Large intestine (tissue), 3 donors: ENCODE measurements at regions not wholly inside any gene's neighbourhood (a gene's known extent, or its start where the extent isn't known, plus 50 kb on each side); places are given as distances from the start of the nearest gene placed in this dataset.
"Not testable (repeated sequence)": the region's sequence is repeated elsewhere in the genome, so short reads cannot be mapped to it uniquely, and the experiment has no call there.

ENCODE experiments used
- DNase-seq, 2 donors: peaks; one replicate each; pipeline versions ENCODE4 v3.0.0 to v3.0.0-alpha.2; 2013
- H3K27ac ChIP-seq: one replicate; pipeline ENCODE4 v1.5.1; 2013; ENCODE audit warnings: low read length
- H3K27me3 ChIP-seq: 2 replicates; pipeline ENCODE4 v1.6.1; 2013; ENCODE audit warnings: low read length; ENCODE audit not compliant: control insufficient read depth, insufficient read depth
- H3K36me3 ChIP-seq: 2 replicates; pipeline ENCODE4 v1.6.1; 2013; ENCODE audit warnings: low read length; ENCODE audit not compliant: control insufficient read depth, insufficient read depth
- H3K4me1 ChIP-seq: one replicate; pipeline ENCODE4 v1.6.1; 2013; ENCODE audit warnings: low read length; ENCODE audit not compliant: control insufficient read depth, insufficient read depth
- H3K4me3 ChIP-seq: one replicate; pipeline ENCODE4 v1.5.1; 2013; ENCODE audit warnings: low read length
- H3K9me3 ChIP-seq: one replicate; pipeline ENCODE4 v1.6.1; 2013; ENCODE audit warnings: mild to moderate bottlenecking, low read depth, low read length, moderate library complexity; ENCODE audit not compliant: control insufficient read depth
- WGBS: methylation state at CpG from one replicate; pipeline ENCODE4 v1.1.5; 2013; ENCODE audit warnings: low lambda C conversion rate; ENCODE audit not compliant: insufficient coverage; 5-methylcytosine and 5-hydroxymethylcytosine counted together

DNA sequence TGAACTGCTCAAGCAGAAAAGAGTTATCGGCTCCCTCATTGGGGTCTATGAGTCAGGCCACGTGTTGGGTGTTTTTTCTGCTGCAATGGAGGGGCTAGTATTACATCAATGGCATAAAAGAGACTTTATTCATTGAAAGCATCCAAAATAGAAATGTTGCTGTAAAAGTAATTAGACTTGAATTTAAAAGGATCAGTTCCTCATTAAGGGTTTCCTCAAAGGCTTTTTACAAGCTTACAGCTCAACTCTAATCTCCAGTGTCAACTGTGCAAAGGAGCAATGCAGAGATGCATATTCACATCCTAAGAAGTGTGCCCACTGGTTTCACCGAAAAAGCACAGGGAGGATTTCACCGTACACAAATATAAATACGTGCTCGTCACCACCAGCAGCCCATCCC, 300.3 kb downstream of the FOXO1 start:
- no CpG with 5 or more reads among the region's 6 CpGs for WGBS
- Histone ChIP-seq H3K9me3 (no peaks in the 10 kb centered on the region), H3K4me3 (no peak overlapping the region), H3K36me3 (no peaks in the 10 kb centered on the region), H3K27me3 (no peaks in the 10 kb centered on the region), H3K27ac (no peak overlapping the region), H3K4me1 (peaks cover 5% of the 10 kb centered on the region)
- DNase-seq: no peak

DNA sequence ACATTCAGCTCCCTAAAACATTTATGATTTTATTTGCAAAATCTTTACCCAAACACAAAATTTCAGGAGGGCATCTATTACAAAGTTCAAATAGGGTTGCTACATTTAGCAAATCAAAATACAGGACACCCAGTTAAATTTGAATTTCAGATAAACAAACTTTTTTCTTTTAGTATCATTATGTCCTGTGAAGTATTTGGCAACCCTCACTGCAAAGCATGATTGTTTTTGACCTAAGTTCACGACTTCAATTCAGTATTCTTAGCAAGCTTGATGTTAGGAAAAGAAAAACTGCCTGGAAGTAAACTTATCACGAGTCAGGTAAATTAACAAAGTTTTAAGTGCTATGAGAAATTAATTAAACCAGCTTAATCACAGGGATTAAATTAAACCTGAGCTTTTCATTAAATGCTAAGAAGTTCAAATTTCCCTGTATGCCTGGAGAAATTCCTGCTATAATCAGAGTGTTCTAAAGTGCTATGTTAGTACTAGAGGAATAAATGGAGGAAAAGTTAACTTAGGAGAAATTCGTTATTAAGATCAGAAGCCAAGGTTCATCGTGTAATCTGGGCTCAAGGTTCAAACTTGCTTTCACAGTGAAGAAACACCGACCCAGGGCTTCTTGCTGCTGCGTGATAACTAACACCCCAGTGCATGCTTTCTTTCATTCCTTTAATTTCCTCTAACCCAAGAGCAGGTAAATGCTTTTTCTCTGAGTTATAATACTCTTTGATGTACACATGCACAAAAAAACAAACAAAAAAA, 298.1 kb downstream of the FOXO1 start:
- Histone ChIP-seq H3K36me3 (no peaks in the 10 kb centered on the region), H3K9me3 (no peaks in the 10 kb centered on the region), H3K4me3 (no peak overlapping the region), H3K27ac (peak overlapping the region; percentile 25), H3K4me1 (peaks cover 5% of the 10 kb centered on the region), H3K27me3 (no peaks in the 10 kb centered on the region)
- peak; percentile 69 to 88 for DNase-seq
- 0% methylated on average over 1 of the region's 6 CpGs for WGBS

DNA sequence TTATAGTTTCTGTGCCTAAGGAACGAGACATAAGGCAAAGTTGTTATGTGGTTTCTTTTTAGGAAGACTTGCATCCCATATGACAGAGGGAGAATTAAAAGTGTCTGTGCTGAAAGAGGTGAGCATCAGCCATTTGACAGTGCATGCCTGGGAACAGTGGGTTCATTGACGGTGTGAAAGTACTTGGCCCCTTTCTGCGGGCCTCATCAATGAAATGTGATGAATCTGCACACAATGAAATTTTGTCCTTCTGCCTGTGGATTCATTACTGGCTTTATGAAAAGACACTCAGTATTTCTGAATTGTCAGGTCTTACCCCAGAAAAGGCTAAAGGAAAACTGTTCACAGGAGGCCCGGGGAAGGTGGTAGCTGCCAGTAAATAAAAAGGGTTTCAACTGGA, 295.8 kb downstream of the FOXO1 start:
- peaks cover 5% of the 10 kb centered on the region for H3K4me1 ChIP-seq
- no peaks in the 10 kb centered on the region for H3K9me3 ChIP-seq
- no peaks in the 10 kb centered on the region for H3K36me3 ChIP-seq
- 100% methylated on average over 1 of the region's 4 CpGs for WGBS
- H3K4me3 ChIP-seq: no peak overlapping the region
- DNase-seq: no peak
- no peak overlapping the region for H3K27ac ChIP-seq
- no peaks in the 10 kb centered on the region for H3K27me3 ChIP-seq

DNA sequence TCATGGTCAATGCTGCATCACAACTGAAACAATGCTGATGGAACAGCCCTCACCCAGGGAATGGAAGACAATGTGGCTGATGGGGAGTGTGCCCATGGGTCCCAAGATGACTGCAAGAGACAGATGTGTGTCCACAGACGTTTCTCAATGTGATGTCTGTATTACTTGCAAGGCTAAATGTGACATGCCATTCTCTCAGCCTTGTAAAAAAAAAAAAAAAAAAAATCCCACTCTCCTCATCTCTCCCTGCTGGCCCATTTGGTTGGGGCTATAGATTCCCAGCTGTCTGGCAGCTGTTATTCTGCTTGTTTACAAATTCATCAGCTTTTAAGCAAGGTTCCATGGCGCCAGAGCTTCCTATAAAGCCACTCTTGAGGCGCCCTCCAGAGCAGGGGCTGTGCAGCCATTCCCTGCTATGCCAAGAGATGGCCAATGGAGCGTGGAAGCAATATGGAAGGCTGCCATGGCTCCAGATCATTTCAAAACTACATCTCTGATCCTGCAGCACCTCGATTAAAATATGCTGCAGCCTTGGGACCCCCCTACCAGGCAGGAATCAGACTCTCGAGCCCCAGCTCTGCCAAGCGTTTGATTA, 294.8 kb downstream of the FOXO1 start:
- H3K9me3 ChIP-seq: no peaks in the 10 kb centered on the region
- H3K4me3 ChIP-seq: no peak overlapping the region
- DNase-seq: no peak
- no peak overlapping the region for H3K27ac ChIP-seq
- H3K27me3 ChIP-seq: no peaks in the 10 kb centered on the region
- peaks cover 5% of the 10 kb centered on the region for H3K4me1 ChIP-seq
- WGBS: no CpG with 5 or more reads among the region's 7 CpGs
- H3K36me3 ChIP-seq: no peaks in the 10 kb centered on the region

DNA sequence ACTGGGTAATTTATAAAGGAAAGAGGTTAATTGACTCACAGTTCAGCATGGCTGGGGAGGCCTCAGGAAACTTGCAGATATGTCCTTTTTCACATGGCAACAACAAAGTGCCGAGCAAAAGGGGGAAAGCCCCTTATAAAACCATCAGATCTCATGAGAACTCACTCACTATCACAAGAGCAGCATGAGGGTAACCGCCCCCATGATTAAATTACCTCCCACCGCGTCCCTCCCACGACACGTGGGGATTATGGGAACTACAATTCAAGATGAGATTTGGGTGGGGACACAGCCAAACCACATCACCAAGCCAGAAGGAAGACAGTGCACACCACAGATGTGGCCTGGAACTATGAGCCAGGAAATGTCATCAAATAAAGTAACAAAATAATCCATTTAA, 292.8 kb downstream of the FOXO1 start:
- not testable (repeated sequence) for H3K4me1 ChIP-seq, H3K27me3 ChIP-seq, H3K36me3 ChIP-seq, H3K27ac ChIP-seq, H3K4me3 ChIP-seq, H3K9me3 ChIP-seq, DNase-seq
- no CpG with 5 or more reads among the region's 6 CpGs for WGBS

DNA sequence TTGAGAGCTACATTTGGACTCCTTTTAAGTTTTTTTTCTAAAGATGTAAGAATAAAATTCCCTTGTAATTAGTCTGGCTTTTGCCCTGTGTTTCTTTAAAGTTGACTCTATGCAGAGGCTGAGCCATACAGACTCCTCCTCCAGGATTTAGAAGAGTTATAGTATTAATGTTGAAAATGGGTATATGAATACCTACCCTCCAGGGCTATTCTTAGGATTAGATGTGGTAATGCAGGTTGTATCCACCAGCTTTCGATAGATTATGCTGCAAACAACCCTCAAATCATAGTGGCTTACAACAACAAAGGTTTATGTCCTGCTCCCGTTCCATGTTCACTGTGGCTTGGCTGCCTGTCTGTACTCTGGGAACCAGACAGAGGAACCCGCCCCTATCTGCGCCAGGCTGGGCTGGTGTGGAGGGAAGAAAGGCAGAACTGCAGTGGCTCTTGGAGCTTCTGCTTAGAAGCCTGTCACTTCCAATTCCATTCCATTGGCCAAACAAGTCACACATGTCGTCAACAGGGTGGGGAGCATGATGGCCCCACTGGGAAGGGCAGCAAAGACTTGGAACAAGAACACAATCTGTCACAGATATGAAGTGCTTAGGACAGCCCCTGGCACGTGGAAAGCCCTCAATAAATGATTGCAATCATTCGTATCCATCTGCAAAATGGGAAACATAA, 290.8 kb downstream of the FOXO1 start:
- Histone ChIP-seq H3K4me3 (no peak overlapping the region), H3K36me3 (no peaks in the 10 kb centered on the region), H3K9me3 (no peaks in the 10 kb centered on the region), H3K27ac (no peak overlapping the region), H3K27me3 (peaks cover 2% of the 10 kb centered on the region), H3K4me1 (no peaks in the 10 kb centered on the region)
- DNase-seq: no peak
- 40% methylated on average over 1 of the region's 7 CpGs for WGBS

DNA sequence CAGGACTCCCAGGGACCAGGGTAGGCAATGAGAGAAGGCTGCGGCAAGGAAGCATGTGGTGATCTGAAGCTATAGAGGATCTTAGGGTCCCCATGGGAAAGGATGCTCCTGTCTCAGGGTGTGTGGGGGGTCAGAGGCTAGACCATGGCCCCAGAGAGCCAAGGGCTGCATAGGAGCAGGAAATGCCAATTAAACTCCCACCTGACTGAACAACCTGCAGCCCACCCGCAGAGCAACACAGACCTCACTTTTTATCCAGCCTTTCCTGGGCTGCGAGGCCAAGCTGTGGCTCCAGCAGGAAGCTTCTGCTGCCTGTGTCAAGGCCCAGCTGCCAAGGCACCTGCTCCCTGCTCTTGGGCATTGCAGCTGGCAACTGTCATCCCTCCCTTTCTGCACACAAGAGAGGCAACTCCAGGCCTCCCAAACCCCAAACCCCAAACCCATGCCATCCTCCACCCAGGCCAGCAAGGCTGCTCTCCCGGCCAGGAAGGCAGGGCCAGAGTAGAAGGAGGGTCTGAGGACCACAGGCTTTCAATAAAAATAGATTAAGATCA, 290.1 kb downstream of the FOXO1 start:
- Histone ChIP-seq H3K27me3 (peaks cover 2% of the 10 kb centered on the region), H3K27ac (no peak overlapping the region), H3K4me1 (no peaks in the 10 kb centered on the region), H3K9me3 (no peaks in the 10 kb centered on the region), H3K4me3 (no peak overlapping the region), H3K36me3 (no peaks in the 10 kb centered on the region)
- WGBS: no CpG with 5 or more reads among the region's 4 CpGs
- DNase-seq: no peak

DNA sequence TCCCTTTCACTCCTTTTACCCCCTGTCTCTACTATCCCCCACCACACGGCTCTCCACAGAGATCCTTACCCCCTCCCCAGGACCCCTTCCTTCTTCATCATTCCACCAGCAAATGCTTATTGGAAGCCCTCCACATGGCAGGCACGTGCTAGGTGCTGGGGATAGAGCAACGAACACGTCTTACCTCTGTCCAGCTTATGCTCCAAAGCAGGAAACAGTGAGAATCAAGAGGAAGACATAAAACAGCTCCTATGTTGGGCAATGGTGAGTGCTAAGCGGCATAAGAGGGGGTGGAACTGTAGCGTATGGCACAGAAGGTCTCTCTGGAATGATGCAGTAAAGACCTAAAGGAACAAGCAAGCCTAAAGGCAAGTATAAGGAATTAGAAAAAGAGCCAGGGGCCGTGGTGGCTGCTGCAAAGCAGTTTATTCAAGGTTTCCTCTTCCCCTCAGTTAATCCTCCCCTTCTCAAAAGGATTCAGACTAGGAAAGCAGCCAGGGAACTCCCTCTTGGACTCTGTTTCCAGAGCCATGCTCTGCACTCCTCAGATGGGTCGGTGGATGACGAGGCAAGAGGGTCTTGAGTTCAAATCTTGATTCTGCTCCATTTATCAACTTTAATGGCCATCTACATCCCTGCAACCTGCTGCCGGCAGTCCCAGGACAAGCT, 289.4 kb downstream of the FOXO1 start:
- H3K36me3 ChIP-seq: no peaks in the 10 kb centered on the region
- H3K9me3 ChIP-seq: no peaks in the 10 kb centered on the region
- H3K27me3 ChIP-seq: peaks cover 2% of the 10 kb centered on the region
- DNase-seq: no peak
- no peak overlapping the region for H3K27ac ChIP-seq
- 94% methylated on average over 3 of the region's 10 CpGs for WGBS
- no peak overlapping the region for H3K4me3 ChIP-seq
- H3K4me1 ChIP-seq: no peaks in the 10 kb centered on the region

DNA sequence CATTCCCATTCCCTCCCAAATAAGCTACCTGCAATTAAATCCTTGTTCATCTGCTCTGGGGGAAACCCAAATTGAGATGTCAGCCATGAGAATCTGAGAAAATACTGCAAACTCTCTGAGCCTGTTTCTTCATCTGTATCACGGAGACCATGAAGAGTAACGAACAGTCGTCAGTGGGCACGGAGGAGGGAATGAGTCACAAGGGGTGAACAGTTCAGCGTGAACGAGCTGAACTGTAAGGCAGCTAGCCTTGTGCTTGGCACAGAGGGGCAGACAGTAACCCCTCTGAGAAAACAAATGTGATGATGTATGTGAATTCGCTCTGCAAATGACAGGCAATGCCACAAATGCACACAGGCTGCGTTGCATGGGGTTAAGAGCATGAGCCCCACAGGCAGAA, 288.7 kb downstream of the FOXO1 start:
- DNase-seq: no peak
- Histone ChIP-seq H3K27me3 (peaks cover 2% of the 10 kb centered on the region), H3K4me3 (no peak overlapping the region), H3K36me3 (no peaks in the 10 kb centered on the region), H3K9me3 (no peaks in the 10 kb centered on the region), H3K27ac (no peak overlapping the region), H3K4me1 (no peaks in the 10 kb centered on the region)
- WGBS: 97% methylated on average over 5 of the region's 8 CpGs

DNA sequence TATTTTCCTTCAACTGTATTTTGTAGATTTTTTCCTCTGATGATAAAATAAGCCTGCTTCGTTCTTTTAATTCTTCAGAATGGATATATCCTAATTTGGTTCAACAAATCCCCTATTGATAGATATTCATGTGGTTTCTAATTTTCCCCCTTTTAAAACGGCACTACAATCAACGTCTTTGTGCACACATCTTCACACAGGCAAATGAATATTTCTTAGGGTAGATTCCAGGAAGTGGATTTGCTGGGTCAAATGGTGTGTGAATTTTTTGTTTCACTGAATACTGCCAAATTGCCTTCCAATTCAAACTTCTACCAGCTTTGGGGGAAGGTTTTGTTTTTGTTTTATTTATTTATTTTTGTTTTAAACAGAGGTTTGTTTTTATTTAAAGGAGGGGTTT, 287.2 kb downstream of the FOXO1 start:
- H3K27ac ChIP-seq: no peak overlapping the region

More for the DNA sequence above, 287.2 kb downstream of the FOXO1 start:
- 67% methylated on average over 3 of the region's 3 CpGs for WGBS
- Histone ChIP-seq H3K9me3 (no peaks in the 10 kb centered on the region), H3K4me3 (no peak overlapping the region), H3K4me1 (no peaks in the 10 kb centered on the region), H3K27me3 (peaks cover 2% of the 10 kb centered on the region), H3K36me3 (no peaks in the 10 kb centered on the region)
- no peak for DNase-seq
